ENCODE measurements at regions not wholly inside any gene's neighbourhood (a gene's known extent, or its start where the extent isn't known, plus 50 kb on each side); places are given as distances from the start of the nearest gene placed in this dataset.

GRCh38 chr20:11753155-11753554 is 164.5 kb upstream of the BTBD3 start (continued):
- TF ChIP-seq RAD21 (conservative IDR thresholded peaks at IDR 0.05) (no peak), SMC3 (conservative IDR thresholded peaks at IDR 0.05; ENCODE audit: poor library complexity) (no peak)

GRCh38 chr20:11754451-11754850 is 163.2 kb upstream of the BTBD3 start:
- no peaks in the 10 kb centered on the region for H3K27me3 ChIP-seq (ENCODE audit: insufficient read depth, low read depth, low read length)
- no peaks in the 10 kb centered on the region for H3K9me3 ChIP-seq (ENCODE audit: low read length)
- H3K27ac ChIP-seq (ENCODE audit: low read length): no peak overlapping the region
- H3F3A ChIP-seq (ENCODE audit: insufficient read depth, low read length, poor library complexity, severe bottlenecking): no peaks in the 10 kb centered on the region
- no peaks in the 10 kb centered on the region for H3K36me3 ChIP-seq (ENCODE audit: insufficient read depth, low read length)
- no peaks in the 10 kb centered on the region for H4K20me1 ChIP-seq (ENCODE audit: insufficient read depth)
- no peak for TF ChIP-seq EZH2 (IDR thresholded peaks at IDR 0.05; ENCODE audit: borderline replicate concordance, insufficient read depth, low read length, poor library complexity, severe bottlenecking)
- no peak for TF ChIP-seq MXI1 (conservative IDR thresholded peaks at IDR 0.05; ENCODE audit: poor library complexity, severe bottlenecking)
- TF ChIP-seq REST (IDR thresholded peaks at IDR 0.05; ENCODE audit: borderline replicate concordance): no peak
- TF ChIP-seq SMC3 (conservative IDR thresholded peaks at IDR 0.05; ENCODE audit: poor library complexity): no peak
- no peak for TF ChIP-seq RAD21 (conservative IDR thresholded peaks at IDR 0.05)
- TF ChIP-seq CTCF (IDR thresholded peaks at IDR 0.05; ENCODE audit: poor library complexity, severe bottlenecking): no peak
- no peak for TF ChIP-seq TAF1 (IDR thresholded peaks at IDR 0.05; ENCODE audit: low read depth)
- TF ChIP-seq EP300 (conservative IDR thresholded peaks at IDR 0.05; ENCODE audit: poor library complexity, severe bottlenecking): no peak
- no peak for TF ChIP-seq POLR2AphosphoS5 (IDR thresholded peaks at IDR 0.05)
- no peaks in the 10 kb centered on the region for H3K9me2 ChIP-seq (ENCODE audit: insufficient read depth, low read length)
- H3K4me3 ChIP-seq (ENCODE audit: low read length): no peak overlapping the region
- H3K9ac ChIP-seq (ENCODE audit: low read length): no peak overlapping the region
- H2AFZ ChIP-seq (ENCODE audit: low read depth, low read length): peak overlapping the region; percentile 15
- H3K79me2 ChIP-seq (replicated peaks; ENCODE audit: insufficient read depth, low read length): no peaks in the 10 kb centered on the region
- H3K4me2 ChIP-seq (ENCODE audit: low read length): no peak overlapping the region

- H2AFZ ChIP-seq (ENCODE audit: low read depth, low read length): no peak overlapping the region
- H3K79me2 ChIP-seq (replicated peaks; ENCODE audit: insufficient read depth, low read length): no peaks in the 10 kb centered on the region
- no peaks in the 10 kb centered on the region for H4K20me1 ChIP-seq (ENCODE audit: insufficient read depth)
- H3K4me3 ChIP-seq (ENCODE audit: low read length): no peak overlapping the region
- no peak overlapping the region for H3K4me2 ChIP-seq (ENCODE audit: low read length)
- H3K9me2 ChIP-seq (ENCODE audit: insufficient read depth, low read length): no peaks in the 10 kb centered on the region
- no peaks in the 10 kb centered on the region for H3F3A ChIP-seq (ENCODE audit: insufficient read depth, low read length, poor library complexity, severe bottlenecking)
- H3K27me3 ChIP-seq (ENCODE audit: insufficient read depth, low read depth, low read length): no peaks in the 10 kb centered on the region
- TF ChIP-seq EP300 (conservative IDR thresholded peaks at IDR 0.05; ENCODE audit: poor library complexity, severe bottlenecking) (no peak), SMC3 (conservative IDR thresholded peaks at IDR 0.05; ENCODE audit: poor library complexity) (no peak), CTCF (IDR thresholded peaks at IDR 0.05; ENCODE audit: poor library complexity, severe bottlenecking) (no peak), EZH2 (IDR thresholded peaks at IDR 0.05; ENCODE audit: borderline replicate concordance, insufficient read depth, low read length, poor library complexity, severe bottlenecking) (no peak), TAF1 (IDR thresholded peaks at IDR 0.05; ENCODE audit: low read depth) (no peak), POLR2AphosphoS5 (IDR thresholded peaks at IDR 0.05) (no peak), MXI1 (conservative IDR thresholded peaks at IDR 0.05; ENCODE audit: poor library complexity, severe bottlenecking) (no peak), REST (IDR thresholded peaks at IDR 0.05; ENCODE audit: borderline replicate concordance) (no peak), RAD21 (conservative IDR thresholded peaks at IDR 0.05) (no peak)
- no peaks in the 10 kb centered on the region for H3K36me3 ChIP-seq (ENCODE audit: insufficient read depth, low read length)
- no peak overlapping the region for H3K27ac ChIP-seq (ENCODE audit: low read length)
- H3K9ac ChIP-seq (ENCODE audit: low read length): no peak overlapping the region
- H3K9me3 ChIP-seq (ENCODE audit: low read length): no peaks in the 10 kb centered on the region
Observed at GRCh38 chr20:11755071-11755841, 162.4 kb upstream of the BTBD3 start.

All from neural cell (in vitro differentiated cells).